Breast epithelium (tissue), 3 donors: ENCODE measurements at regions not wholly inside any gene's neighbourhood (a gene's known extent, or its start where the extent isn't known, plus 50 kb on each side); places are given as distances from the start of the nearest gene placed in this dataset.

Experiments
- POLR2A ChIP-seq: fragments of 450-650 bp; IDR thresholded peaks from one replicate; pipeline ENCODE4 v1.6.1; 2016; ENCODE audit warnings: antibody characterized with exemption, mild to moderate bottlenecking, moderate library complexity
- TF ChIP-seq, protein P1 (sequence below), 3 donors: fragments of 450-650 bp; IDR thresholded peaks; one replicate each; pipeline ENCODE4 v1.5.1; 2016 to 2017; ENCODE audit warnings: antibody characterized with exemption in 3 of 3, mild to moderate bottlenecking in 3 of 3, moderate library complexity in 3 of 3

DNA sequence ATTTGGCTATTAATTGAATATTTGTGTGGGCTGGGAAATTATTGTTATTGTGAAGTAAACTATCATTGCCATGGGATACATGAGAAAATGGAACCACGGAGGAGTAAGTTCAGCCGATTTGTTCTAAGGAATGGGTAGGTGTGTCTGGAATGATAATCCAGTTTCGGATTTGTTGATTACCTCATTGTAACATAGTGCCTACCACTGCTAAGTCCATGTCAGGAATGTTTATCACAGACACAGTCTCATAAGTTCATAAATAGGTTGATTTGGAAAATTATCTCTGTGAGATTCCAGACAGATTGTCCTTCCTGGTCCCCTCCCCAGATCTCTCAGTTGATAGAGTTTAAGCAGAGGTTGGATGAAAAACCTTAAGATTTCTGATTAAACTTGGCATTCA is 78.1 kb upstream of the MAST4 start:
- TF ChIP-seq POLR2A: no peak
- TF ChIP-seq, protein P1, sequence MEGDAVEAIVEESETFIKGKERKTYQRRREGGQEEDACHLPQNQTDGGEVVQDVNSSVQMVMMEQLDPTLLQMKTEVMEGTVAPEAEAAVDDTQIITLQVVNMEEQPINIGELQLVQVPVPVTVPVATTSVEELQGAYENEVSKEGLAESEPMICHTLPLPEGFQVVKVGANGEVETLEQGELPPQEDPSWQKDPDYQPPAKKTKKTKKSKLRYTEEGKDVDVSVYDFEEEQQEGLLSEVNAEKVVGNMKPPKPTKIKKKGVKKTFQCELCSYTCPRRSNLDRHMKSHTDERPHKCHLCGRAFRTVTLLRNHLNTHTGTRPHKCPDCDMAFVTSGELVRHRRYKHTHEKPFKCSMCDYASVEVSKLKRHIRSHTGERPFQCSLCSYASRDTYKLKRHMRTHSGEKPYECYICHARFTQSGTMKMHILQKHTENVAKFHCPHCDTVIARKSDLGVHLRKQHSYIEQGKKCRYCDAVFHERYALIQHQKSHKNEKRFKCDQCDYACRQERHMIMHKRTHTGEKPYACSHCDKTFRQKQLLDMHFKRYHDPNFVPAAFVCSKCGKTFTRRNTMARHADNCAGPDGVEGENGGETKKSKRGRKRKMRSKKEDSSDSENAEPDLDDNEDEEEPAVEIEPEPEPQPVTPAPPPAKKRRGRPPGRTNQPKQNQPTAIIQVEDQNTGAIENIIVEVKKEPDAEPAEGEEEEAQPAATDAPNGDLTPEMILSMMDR (IDR thresholded peaks at IDR 0.05): no peak
